Loucy (cell line): ENCODE measurements at regions not wholly inside any gene's neighbourhood (a gene's known extent, or its start where the extent isn't known, plus 50 kb on each side); places are given as distances from the start of the nearest gene placed in this dataset.

Experiments used
- EZH2phosphoT487 ChIP-seq: fragments of 200-600 bp; IDR thresholded peaks from 2 replicates; pipeline ENCODE4 v1.6.1; 2018; ENCODE audit warnings: antibody characterized with exemption, mild to moderate bottlenecking, moderate library complexity, borderline replicate concordance
- TF ChIP-seq, protein P1 (sequence below): fragments of 200-600 bp; sonication (generic); conservative IDR thresholded peaks from 2 replicates; pipeline ENCODE4 v1.5.1; 2014; ENCODE audit warnings: mild to moderate bottlenecking, antibody characterized with exemption, low read length

DNA sequence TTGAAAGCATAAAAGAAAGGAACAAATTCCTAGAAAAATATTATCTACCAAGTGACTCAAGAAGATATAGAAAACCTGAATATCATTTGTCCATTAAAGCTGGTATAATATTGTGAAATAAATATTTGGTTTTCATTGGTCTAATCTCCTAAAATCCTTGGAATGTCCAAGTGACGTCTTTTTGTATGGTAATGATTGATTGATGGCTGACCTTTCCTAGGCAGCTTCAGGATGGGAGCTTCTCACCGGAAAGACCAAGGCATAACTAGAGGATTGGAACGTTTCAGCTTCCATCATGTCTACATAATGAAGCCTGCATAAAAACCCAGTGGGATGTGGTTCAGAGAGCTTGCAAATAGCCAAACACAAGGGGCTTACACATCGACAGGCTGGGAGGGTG is 57.6 kb upstream of the MAN1A1 start:
- TF ChIP-seq, protein P1, sequence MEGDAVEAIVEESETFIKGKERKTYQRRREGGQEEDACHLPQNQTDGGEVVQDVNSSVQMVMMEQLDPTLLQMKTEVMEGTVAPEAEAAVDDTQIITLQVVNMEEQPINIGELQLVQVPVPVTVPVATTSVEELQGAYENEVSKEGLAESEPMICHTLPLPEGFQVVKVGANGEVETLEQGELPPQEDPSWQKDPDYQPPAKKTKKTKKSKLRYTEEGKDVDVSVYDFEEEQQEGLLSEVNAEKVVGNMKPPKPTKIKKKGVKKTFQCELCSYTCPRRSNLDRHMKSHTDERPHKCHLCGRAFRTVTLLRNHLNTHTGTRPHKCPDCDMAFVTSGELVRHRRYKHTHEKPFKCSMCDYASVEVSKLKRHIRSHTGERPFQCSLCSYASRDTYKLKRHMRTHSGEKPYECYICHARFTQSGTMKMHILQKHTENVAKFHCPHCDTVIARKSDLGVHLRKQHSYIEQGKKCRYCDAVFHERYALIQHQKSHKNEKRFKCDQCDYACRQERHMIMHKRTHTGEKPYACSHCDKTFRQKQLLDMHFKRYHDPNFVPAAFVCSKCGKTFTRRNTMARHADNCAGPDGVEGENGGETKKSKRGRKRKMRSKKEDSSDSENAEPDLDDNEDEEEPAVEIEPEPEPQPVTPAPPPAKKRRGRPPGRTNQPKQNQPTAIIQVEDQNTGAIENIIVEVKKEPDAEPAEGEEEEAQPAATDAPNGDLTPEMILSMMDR, result no peak
- no peak for TF ChIP-seq EZH2phosphoT487
